GM23338 (cell line): ENCODE measurements at regions not wholly inside any gene's neighbourhood (a gene's known extent, or its start where the extent isn't known, plus 50 kb on each side); places are given as distances from the start of the nearest gene placed in this dataset.

Experiments used
- EZH2 ChIP-seq: fragments of 200-600 bp; sonication (generic); IDR thresholded peaks from one replicate; pipeline ENCODE4 v1.8.0; 2017; ENCODE audit warnings: antibody characterized with exemption, mild to moderate bottlenecking, low read depth; ENCODE audit not compliant: unreplicated experiment
- EZH2phosphoT487 ChIP-seq: fragments of 200-600 bp; sonication (generic); IDR thresholded peaks from one replicate; pipeline ENCODE4 v1.8.1; 2018; ENCODE audit warnings: antibody characterized with exemption; ENCODE audit not compliant: unreplicated experiment
- POLR2AphosphoS5 ChIP-seq: IDR thresholded peaks from 2 replicates; pipeline ENCODE4 v1.6.1; 2016; ENCODE audit warnings: antibody characterized with exemption, low read depth
- ZNF331 ChIP-seq: fragments of 250-450 bp; sonication (Bioruptor Pico); IDR thresholded peaks from 2 replicates; pipeline ENCODE4 v1.5.0; 2020; ENCODE audit warnings: low read depth, mild to moderate bottlenecking, moderate library complexity
- TF ChIP-seq, protein P1 (sequence below), 2 experiments: fragments of 200-600 bp in 1 of 2; sonication (generic) in 1 of 2; conservative IDR thresholded peaks; 2 replicates each; pipeline versions ENCODE4 v1.5.1 to v1.6.1; 2016 to 2017; ENCODE audit warnings: antibody characterized with exemption in 2 of 2, low read depth in 2 of 2, mild to moderate bottlenecking in 2 of 2, moderate library complexity in 1 of 2
- TF ChIP-seq, protein P2 (sequence below): IDR thresholded peaks from one replicate; pipeline ENCODE4 v1.6.1; 2018; ENCODE audit warnings: antibody characterized with exemption; ENCODE audit not compliant: unreplicated experiment

DNA sequence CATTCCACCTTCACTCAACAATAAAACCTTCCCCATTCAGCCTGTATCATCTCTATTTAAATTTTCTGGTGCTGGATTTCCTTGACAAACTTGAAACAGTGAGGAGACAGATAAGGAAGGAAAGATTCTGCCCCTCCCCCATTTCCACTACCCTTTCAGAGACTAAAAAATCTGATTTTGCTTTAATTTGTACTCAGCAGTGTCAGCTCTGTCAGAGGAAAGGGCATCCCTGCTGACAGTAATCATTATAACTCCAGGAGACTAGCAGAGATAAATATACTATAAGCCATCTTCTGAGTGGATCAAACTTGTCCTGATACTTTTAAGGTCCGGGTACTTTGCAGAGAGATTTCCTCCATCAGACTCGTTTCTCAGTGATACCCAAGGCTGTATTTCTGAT is 155.6 kb downstream of the SAMD5 start:
- TF ChIP-seq POLR2AphosphoS5 (no peak), ZNF331 (no peak), EZH2 (no peak), EZH2phosphoT487 (no peak)
- TF ChIP-seq, protein P1, sequence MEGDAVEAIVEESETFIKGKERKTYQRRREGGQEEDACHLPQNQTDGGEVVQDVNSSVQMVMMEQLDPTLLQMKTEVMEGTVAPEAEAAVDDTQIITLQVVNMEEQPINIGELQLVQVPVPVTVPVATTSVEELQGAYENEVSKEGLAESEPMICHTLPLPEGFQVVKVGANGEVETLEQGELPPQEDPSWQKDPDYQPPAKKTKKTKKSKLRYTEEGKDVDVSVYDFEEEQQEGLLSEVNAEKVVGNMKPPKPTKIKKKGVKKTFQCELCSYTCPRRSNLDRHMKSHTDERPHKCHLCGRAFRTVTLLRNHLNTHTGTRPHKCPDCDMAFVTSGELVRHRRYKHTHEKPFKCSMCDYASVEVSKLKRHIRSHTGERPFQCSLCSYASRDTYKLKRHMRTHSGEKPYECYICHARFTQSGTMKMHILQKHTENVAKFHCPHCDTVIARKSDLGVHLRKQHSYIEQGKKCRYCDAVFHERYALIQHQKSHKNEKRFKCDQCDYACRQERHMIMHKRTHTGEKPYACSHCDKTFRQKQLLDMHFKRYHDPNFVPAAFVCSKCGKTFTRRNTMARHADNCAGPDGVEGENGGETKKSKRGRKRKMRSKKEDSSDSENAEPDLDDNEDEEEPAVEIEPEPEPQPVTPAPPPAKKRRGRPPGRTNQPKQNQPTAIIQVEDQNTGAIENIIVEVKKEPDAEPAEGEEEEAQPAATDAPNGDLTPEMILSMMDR (conservative IDR thresholded peaks at IDR 0.05; ENCODE audit: low read depth in 2 of 2), result no peak
- TF ChIP-seq, protein P2, sequence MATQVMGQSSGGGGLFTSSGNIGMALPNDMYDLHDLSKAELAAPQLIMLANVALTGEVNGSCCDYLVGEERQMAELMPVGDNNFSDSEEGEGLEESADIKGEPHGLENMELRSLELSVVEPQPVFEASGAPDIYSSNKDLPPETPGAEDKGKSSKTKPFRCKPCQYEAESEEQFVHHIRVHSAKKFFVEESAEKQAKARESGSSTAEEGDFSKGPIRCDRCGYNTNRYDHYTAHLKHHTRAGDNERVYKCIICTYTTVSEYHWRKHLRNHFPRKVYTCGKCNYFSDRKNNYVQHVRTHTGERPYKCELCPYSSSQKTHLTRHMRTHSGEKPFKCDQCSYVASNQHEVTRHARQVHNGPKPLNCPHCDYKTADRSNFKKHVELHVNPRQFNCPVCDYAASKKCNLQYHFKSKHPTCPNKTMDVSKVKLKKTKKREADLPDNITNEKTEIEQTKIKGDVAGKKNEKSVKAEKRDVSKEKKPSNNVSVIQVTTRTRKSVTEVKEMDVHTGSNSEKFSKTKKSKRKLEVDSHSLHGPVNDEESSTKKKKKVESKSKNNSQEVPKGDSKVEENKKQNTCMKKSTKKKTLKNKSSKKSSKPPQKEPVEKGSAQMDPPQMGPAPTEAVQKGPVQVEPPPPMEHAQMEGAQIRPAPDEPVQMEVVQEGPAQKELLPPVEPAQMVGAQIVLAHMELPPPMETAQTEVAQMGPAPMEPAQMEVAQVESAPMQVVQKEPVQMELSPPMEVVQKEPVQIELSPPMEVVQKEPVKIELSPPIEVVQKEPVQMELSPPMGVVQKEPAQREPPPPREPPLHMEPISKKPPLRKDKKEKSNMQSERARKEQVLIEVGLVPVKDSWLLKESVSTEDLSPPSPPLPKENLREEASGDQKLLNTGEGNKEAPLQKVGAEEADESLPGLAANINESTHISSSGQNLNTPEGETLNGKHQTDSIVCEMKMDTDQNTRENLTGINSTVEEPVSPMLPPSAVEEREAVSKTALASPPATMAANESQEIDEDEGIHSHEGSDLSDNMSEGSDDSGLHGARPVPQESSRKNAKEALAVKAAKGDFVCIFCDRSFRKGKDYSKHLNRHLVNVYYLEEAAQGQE, result no peak
